NB4 (cell line): ENCODE measurements at regions not wholly inside any gene's neighbourhood (a gene's known extent, or its start where the extent isn't known, plus 50 kb on each side); places are given as distances from the start of the nearest gene placed in this dataset.

Source experiments
- MYC ChIP-seq: IDR thresholded peaks from 2 replicates; pipeline ENCODE4 v1.6.1; 2011; ENCODE audit warnings: low read depth, low read length
- TF ChIP-seq, protein P1 (sequence below): IDR thresholded peaks from one replicate; pipeline ENCODE4 v1.5.1; 2012; ENCODE audit warnings: low read depth, low read length

DNA sequence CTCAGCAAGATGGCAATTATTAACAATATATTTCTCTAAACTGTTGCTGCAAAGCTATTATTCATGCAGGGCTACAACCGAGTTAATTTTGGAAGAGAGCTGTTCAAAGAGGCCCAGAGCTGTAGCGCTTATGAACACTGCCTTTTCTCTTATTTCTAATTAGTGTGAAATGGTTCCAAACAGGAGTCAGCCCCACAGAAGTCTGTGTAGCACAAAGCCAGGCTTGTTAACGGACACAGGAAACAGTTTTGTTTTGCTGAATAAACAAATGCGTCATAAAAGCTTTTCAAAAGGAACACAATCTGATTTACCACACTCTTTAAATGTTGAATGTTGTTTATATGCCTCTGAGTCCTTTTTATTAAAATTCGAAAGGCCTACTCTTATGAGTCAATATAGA is 396.5 kb downstream of the ANXA1 start:
- TF ChIP-seq, protein P1, sequence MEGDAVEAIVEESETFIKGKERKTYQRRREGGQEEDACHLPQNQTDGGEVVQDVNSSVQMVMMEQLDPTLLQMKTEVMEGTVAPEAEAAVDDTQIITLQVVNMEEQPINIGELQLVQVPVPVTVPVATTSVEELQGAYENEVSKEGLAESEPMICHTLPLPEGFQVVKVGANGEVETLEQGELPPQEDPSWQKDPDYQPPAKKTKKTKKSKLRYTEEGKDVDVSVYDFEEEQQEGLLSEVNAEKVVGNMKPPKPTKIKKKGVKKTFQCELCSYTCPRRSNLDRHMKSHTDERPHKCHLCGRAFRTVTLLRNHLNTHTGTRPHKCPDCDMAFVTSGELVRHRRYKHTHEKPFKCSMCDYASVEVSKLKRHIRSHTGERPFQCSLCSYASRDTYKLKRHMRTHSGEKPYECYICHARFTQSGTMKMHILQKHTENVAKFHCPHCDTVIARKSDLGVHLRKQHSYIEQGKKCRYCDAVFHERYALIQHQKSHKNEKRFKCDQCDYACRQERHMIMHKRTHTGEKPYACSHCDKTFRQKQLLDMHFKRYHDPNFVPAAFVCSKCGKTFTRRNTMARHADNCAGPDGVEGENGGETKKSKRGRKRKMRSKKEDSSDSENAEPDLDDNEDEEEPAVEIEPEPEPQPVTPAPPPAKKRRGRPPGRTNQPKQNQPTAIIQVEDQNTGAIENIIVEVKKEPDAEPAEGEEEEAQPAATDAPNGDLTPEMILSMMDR = no peak
- TF ChIP-seq MYC = no peak
